Right forelimb (tissue), 1 donor: ENCODE measurements at regions not wholly inside any gene's neighbourhood (a gene's known extent, or its start where the extent isn't known, plus 50 kb on each side); places are given as distances from the start of the nearest gene placed in this dataset.
"Not testable (repeated sequence)": the region's sequence is repeated elsewhere in the genome, so short reads cannot be mapped to it uniquely, and the experiment has no call there.

Experiments used
- DNase-seq: peaks from one replicate; pipeline ENCODE4 v3.0.0-alpha.2; 2018

DNA sequence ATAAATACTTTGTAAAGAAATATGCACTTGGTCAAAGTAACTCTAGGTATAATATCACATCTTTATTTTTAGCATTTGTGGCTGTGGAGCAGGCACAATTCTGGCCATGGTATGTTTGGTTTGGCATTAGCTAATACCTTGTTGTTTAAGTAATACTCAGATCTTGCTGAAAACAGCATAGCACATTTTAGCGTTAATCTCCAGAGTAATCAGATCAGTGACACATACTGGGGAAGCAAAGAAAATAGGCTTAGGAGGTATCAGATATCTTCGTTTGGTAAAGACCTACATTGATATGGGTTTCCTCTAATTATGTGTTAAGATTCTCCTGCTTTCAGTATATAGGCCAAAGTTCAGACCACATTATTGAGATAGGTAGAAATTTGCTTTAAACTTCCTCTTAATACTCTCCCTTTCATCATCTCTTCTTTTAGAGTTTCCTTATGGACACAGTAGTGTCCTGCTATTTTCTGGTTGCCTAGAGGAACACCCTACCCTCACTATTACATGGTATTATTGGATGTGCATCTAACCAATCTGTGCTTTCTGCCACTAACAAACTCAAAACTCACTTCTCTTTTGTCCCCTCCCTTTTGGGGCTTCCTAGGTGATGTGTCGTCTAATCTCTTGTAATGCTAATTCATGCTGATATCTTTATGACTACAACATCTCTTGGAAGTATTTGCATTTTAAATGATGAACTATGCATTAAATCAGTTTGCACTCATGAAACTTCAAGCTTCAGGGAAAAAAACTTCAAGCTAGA is 437.3 kb upstream of the ADAMTSL1 start:
- no peak for DNase-seq

- no peak for DNase-seq
Observed at GRCh38 chr9:18037981-18038380, 436.0 kb upstream of the ADAMTSL1 start.

DNA sequence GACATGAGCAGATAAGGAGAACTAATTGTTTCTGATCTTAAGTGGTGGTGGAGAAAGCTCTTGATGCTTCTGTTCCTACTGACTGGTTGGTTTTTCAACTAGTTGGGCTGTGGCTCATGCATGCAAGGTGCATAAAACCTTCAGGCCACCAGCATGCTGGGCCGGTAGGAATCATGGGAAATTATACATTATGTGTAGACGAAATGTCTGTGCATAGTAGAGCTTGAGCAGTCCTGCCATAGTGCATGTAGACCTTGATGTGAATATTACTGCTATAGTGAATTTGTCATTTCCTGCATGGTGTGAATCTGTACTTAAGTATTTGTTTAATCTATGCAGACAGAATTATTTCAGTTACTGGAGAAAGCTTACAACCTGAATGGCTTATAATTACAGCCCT is 433.6 kb upstream of the ADAMTSL1 start:
- DNase-seq: no peak

- DNase-seq: no peak
Observed at GRCh38 chr9:18043978-18044377, 430.0 kb upstream of the ADAMTSL1 start.

- DNase-seq: no peak
Observed at GRCh38 chr9:18045326-18045725, 428.6 kb upstream of the ADAMTSL1 start.

DNA sequence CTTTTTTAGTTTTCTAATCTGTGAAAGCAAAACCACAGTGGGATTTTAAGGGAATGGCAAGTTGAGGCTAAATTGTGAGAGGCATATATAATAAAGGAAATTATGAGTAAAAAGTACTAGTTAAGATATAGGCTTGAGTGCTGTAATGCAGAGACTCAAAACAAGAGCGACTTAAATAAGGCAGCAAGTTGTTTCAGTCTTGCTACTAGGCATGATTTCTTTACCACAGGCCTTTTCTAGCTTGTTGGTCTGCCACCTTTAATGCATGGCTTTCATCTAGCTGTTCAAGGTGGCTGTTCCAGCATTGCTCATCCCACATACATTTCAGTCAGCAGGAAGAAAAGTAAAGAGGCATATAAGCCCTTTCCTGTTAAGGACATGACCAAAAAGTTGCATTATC is 427.9 kb upstream of the ADAMTSL1 start:
- DNase-seq: no peak

DNA sequence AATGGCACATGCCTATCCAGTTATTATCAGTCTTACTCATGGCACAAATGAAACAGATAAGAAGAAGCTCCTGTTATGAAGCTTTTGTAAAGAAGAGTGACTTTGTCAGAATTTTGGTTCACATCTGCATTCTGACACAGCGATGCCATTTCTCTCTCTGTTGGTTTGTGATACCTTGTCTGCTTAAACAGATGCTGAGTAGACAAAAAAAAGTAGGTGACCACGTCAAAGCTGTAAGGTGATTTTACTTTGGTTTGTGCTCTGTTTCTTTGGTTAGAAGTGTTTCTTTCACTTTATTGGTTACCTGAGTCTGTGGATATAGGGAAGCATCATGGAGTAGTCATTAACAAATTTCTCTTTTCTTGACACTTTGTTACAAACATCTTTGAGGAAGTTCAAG is 422.3 kb upstream of the ADAMTSL1 start:
- DNase-seq: no peak

DNA sequence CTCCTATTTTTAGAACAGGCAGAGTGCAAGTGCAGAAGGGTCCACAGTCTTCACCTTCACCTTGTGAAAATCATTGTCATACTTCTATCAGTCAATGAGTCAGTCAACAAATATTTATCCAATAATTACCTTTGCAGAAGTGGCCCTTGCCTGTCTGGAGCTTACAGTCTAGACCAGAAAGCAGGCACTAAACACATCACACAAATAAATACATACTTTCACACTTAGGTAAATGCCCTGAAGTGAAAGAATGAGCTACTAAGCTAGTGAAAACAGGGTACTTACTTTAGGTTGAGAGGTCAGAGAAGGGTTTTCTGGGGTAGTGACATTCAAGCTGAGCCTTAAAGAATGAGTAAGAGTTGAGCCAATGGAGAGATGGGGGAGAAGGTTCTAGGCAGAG is 421.9 kb upstream of the ADAMTSL1 start:
- DNase-seq: no peak

DNA sequence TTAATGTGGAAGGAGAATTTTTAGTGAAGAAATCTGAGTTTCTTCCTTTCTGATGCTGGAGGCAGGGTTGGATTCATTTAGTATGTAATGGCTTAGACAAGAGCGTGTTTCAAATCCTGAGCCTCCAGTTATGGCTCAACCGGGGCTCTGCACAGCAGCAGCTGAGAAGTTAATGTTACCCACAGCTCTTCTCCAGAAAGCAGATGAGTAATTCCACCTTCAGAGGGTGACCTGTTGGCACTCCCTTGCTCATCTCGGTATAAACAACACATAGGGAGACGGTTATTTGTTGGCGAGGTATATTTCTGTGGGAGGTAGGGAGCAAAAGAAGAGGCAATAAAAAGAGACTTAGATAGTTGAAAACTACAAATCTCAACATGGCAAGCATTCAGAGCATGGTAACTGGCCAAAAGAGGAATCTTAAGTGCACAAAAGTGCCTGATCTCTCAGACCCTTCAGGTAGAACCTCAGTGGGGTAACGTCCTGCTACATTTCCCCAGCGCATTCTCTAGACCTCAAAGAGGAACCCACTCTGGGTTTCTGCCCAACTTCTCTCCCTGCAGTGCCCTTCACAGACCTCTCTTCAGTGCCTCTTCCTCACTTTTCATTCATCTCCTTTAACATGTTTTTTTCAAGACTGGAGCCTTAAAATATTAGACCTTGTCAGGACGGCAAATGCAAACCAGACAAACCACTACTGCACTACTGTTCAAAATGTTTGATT is 417.5 kb upstream of the ADAMTSL1 start:
- DNase-seq: no peak

DNA sequence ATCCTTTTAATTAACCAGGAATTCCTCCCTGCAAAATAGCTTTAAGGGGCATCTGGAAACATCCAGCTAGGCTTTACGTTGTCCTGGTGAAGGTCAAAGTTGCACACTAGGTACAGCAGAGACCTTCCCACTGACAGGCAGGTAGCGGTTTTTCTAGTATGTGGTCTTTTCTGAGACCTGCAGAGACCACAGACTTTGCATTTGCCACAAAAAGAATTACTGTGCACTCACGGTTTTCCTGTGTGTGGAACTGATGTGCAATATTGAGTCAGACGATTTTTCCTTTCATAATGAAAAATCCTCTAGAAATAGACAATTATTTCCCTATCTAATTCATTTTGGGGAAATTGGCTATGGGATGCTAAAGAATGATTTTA is 417.0 kb upstream of the ADAMTSL1 start:
- DNase-seq: no peak

DNA sequence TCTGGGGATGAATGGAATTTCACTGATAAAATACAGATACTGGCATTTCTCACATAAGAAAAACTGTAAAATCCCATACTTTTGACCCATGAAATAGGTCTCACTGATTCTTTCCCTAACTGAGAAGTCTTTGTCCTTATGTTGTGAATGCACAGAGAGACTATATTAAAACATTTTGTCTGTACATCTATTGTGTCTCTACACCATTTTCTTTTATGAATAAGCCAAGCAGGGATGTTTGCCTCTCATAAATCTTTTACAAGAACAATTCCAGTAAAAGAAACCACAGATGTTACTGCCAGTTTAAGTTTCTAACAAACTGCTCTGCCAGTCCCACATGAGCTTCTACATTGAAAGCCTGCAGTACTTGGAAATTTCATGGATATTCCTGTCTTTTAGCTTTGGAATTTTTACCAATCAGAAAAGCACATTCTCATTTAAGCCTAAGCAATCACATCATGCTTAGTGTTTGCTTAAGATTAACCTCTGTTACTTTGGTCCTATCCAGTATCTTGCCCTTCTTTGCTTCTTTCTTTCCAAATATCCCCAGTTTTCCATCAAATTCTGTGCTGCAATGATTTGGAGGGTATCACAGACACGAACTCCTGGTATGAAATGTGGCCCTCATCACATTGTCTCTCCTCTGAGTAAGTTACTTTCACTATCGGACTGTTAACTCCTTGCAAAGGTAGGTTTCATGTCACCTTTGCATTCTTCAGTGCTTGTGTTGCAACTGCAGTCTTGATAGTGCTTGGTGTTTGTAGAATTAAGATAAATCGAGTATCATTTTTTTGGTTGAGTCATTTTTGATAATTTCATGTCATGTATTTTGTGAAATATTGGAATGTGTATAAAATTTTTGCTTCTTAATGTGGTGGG is 415.1 kb upstream of the ADAMTSL1 start:
- no peak for DNase-seq

DNA sequence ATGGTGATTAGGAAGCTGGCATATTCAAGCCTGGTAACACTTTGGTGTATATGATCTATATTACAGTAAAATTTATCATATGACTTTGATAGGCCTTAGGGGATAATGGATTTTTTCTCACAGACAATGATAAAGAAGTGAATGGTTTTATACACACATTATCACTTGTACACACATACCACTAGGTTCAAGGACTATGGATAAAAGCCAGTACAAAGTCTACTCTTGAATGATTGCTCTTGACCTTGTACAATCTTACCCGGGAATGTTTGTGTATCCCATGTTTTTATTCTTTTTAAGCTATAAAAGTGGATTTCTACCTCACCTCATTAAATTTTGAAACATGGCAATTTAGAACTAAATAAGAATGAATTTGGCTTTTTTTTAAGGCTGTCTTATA is 414.5 kb upstream of the ADAMTSL1 start:
- no peak for DNase-seq

- no peak for DNase-seq
Observed at GRCh38 chr9:18060269-18060934, 413.6 kb upstream of the ADAMTSL1 start.

DNA sequence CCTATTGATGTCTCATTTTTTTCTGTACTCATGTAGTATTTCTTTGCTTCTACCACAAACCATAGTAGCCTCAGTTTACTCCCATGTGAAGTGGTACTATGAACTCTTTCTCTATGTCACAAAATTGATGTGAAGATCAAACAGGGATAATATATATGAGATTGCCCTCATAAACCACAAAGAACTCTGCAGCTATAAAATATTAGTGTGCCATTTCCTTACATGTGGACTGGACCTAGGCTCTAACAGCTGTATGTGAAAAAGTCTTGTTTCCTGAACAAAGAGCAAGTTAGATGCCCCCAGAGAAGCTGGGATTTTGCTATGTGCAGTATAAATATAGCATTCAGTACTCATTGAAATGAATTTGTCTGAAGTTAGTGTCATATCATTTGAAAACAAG is 412.6 kb upstream of the ADAMTSL1 start:
- no peak for DNase-seq

DNA sequence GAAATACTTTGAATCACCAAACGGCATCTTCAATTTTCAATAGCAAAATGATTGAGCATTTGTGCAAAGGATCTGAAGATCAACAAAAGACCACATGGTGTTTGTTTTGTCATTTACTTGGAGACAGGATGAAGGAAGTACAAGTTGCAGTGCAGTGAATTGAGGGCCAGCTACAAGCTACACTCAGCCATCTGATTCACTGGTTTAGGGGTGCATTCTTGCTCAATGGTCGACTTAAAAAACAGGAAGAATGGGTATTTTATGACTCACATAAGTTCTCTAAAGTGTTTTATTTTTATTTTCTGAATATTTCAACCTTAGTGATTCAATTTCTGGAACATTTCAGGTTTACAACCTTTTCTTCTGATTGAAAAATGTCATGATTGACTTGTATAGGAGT is 412.1 kb upstream of the ADAMTSL1 start:
- DNase-seq: no peak

- no peak for DNase-seq
Observed at GRCh38 chr9:18063856-18064390, 410.0 kb upstream of the ADAMTSL1 start.

DNA sequence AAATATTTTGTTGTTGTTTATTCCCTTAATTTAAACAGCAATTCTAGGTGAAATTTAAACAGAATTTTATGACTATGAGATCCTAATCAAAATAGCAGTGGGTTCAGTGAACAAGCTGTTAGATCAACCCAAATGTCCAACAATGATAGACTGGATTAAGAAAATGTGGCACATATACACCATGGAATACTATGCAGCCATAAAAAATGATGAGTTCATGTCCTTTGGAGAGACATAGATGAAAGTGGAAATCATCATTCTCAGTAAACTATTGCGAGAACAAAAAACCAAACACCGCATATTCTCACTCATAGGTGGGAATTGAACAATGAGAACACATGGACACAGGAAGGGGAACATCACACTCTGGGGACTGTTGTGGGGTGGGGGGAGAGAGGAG is 407.3 kb upstream of the ADAMTSL1 start:
- not testable (repeated sequence) for DNase-seq

GRCh38 chr9:18067548-18068120 is 406.3 kb upstream of the ADAMTSL1 start:
- DNase-seq: no peak

- no peak for DNase-seq
Observed at GRCh38 chr9:18068900-18069299, 405.1 kb upstream of the ADAMTSL1 start.

- DNase-seq: no peak
Observed at GRCh38 chr9:18071651-18072060, 402.3 kb upstream of the ADAMTSL1 start.

DNA sequence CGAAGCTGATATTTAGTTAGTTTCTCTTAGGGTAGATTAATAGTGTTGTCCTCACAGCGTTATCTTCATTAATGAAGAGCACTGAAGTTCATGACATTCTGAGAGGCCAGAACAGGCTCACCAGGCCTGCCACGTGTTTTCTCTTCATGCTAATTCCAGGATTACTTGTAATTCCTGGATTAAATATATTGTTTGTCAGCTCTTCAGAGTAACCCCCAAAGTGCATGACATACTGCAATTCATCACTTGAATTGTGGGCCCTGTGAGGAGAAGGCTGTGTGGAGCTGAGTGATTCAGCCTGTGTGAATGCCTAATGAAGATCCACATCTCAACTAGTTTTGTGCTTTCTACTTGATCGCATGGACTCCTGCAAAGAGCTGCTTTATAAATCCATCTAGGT is 401.0 kb upstream of the ADAMTSL1 start:
- DNase-seq: no peak

DNA sequence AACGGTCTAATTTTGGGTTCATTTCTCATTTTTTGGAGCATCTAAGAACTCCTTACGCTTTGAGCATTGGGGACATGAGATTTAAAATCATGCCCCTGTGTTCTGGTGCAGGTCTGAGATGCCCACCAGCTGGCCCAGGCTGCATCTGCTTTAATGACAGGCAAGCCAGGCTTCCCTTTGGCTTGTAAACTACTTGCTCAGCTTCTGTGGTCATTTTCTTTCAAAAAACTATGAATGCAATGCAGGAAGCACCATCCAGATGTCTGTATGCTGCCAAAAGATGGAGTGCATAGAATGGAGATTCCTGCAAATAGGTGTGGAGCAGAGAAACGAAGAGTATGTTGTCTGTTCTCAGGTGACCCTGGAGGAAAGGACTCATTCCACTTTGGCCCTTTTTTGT is 399.9 kb upstream of the ADAMTSL1 start:
- no peak for DNase-seq
